ENCODE measurements at regions not wholly inside any gene's neighbourhood (a gene's known extent, or its start where the extent isn't known, plus 50 kb on each side); places are given as distances from the start of the nearest gene placed in this dataset.
"Not testable (repeated sequence)": the region's sequence is repeated elsewhere in the genome, so short reads cannot be mapped to it uniquely, and the experiment has no call there.

GRCh38 chr5:72649449-72649848 is 142.2 kb upstream of the ZNF366 start:
- DNase-seq = no peak

- no peak for DNase-seq
Observed at GRCh38 chr5:72648480-72648879, 141.3 kb upstream of the ZNF366 start.

- DNase-seq = no peak
Observed at GRCh38 chr5:72647806-72648205, 140.6 kb upstream of the ZNF366 start.

- DNase-seq = no peak
Observed at GRCh38 chr5:72646246-72646866, 139.1 kb upstream of the ZNF366 start.

GRCh38 chr5:72645064-72645846 is 138.0 kb upstream of the ZNF366 start:
- DNase-seq = no peak

GRCh38 chr5:72644296-72644695 is 137.1 kb upstream of the ZNF366 start:
- no peak for DNase-seq

GRCh38 chr5:72641164-72641563 is 134.0 kb upstream of the ZNF366 start:
- no peak for DNase-seq

- no peak for DNase-seq
Observed at GRCh38 chr5:72637058-72637457, 129.8 kb upstream of the ZNF366 start.

- DNase-seq = not testable (repeated sequence)
Observed at GRCh38 chr5:72636565-72636964, 129.4 kb upstream of the ZNF366 start.

- no peak for DNase-seq
Observed at GRCh38 chr5:72634444-72634843, 127.2 kb upstream of the ZNF366 start.

- DNase-seq = no peak
Observed at GRCh38 chr5:72633649-72634048, 126.4 kb upstream of the ZNF366 start.

GRCh38 chr5:72633041-72633445 is 125.8 kb upstream of the ZNF366 start:
- no peak for DNase-seq

GRCh38 chr5:72630721-72631120 is 123.5 kb upstream of the ZNF366 start:
- no peak for DNase-seq

GRCh38 chr5:72630081-72630480 is 122.9 kb upstream of the ZNF366 start:
- no peak for DNase-seq

- no peak for DNase-seq
Observed at GRCh38 chr5:72628771-72629371, 121.7 kb upstream of the ZNF366 start.

GRCh38 chr5:72625332-72625731 is 118.1 kb upstream of the ZNF366 start:
- DNase-seq = no peak

GRCh38 chr5:72624641-72625236 is 117.5 kb upstream of the ZNF366 start:
- DNase-seq = no peak

- DNase-seq = no peak
Observed at GRCh38 chr5:72623936-72624335, 116.7 kb upstream of the ZNF366 start.

GRCh38 chr5:72623323-72623722 is 116.1 kb upstream of the ZNF366 start:
- DNase-seq = no peak

GRCh38 chr5:72622170-72622760 is 115.1 kb upstream of the ZNF366 start:
- no peak for DNase-seq

- DNase-seq = no peak
Observed at GRCh38 chr5:72621576-72621975, 114.4 kb upstream of the ZNF366 start.

- DNase-seq = no peak
Observed at GRCh38 chr5:72619677-72620076, 112.5 kb upstream of the ZNF366 start.

GRCh38 chr5:72619251-72619650 is 112.0 kb upstream of the ZNF366 start:
- no peak for DNase-seq

Measured in activated CD8-positive, alpha-beta memory T cell treated with anti-CD3 and anti-CD28 coated beads for 24 hours (primary cell).